MG63 (cell line): ENCODE measurements at regions not wholly inside any gene's neighbourhood (a gene's known extent, or its start where the extent isn't known, plus 50 kb on each side); places are given as distances from the start of the nearest gene placed in this dataset.
"Not testable (repeated sequence)": the region's sequence is repeated elsewhere in the genome, so short reads cannot be mapped to it uniquely, and the experiment has no call there.

Experiments
- DNase-seq: peaks from one replicate; pipeline ENCODE4 v3.0.0-alpha.2; 2020
- H3K27me3 ChIP-seq: fragments of 250-450 bp; sonication (Bioruptor Pico); 2 replicates; pipeline ENCODE4 v1.5.1; 2020; ENCODE audit warnings: mild to moderate bottlenecking, moderate library complexity
- H3K36me3 ChIP-seq: fragments of 250-450 bp; sonication (Bioruptor Pico); 2 replicates; pipeline ENCODE4 v1.5.1; 2020; ENCODE audit warnings: mild to moderate bottlenecking, moderate library complexity
- H3K4me3 ChIP-seq: fragments of 250-450 bp; sonication (Bioruptor Pico); 2 replicates; pipeline ENCODE4 v1.5.1; 2020; ENCODE audit warnings: mild to moderate bottlenecking, moderate library complexity
- H3K9me3 ChIP-seq: fragments of 250-450 bp; sonication (Bioruptor Pico); 2 replicates; pipeline ENCODE4 v1.5.1; 2020; ENCODE audit warnings: mild to moderate bottlenecking, moderate library complexity

- Histone ChIP-seq H3K9me3 (no peaks in the 10 kb centered on the region), H3K27me3 (no peaks in the 10 kb centered on the region), H3K4me3 (no peak overlapping the region), H3K36me3 (no peaks in the 10 kb centered on the region)
- no peak for DNase-seq
Observed at GRCh38 chr1:105083611-105084010, 1333.9 kb downstream of the AMY1C start.

GRCh38 chr1:105087506-105087905 lies 1337.8 kb downstream of the AMY1C start:
- DNase-seq, result peak; percentile 32
- Histone ChIP-seq H3K27me3 (no peaks in the 10 kb centered on the region), H3K4me3 (no peak overlapping the region), H3K36me3 (no peaks in the 10 kb centered on the region), H3K9me3 (no peaks in the 10 kb centered on the region)

- Histone ChIP-seq H3K9me3 (no peaks in the 10 kb centered on the region), H3K4me3 (no peak overlapping the region), H3K27me3 (no peaks in the 10 kb centered on the region), H3K36me3 (no peaks in the 10 kb centered on the region)
- DNase-seq, result no peak
Observed at GRCh38 chr1:105088166-105088565, 1338.5 kb downstream of the AMY1C start.

GRCh38 chr1:105093893-105094292 lies 1344.2 kb downstream of the AMY1C start:
- H3K36me3 ChIP-seq, DNase-seq, H3K4me3 ChIP-seq, H3K9me3 ChIP-seq, H3K27me3 ChIP-seq: not testable (repeated sequence)

GRCh38 chr1:105100102-105100501 lies 1350.4 kb downstream of the AMY1C start:
- no peak for DNase-seq
- Histone ChIP-seq H3K36me3 (no peaks in the 10 kb centered on the region), H3K9me3 (no peaks in the 10 kb centered on the region), H3K4me3 (no peak overlapping the region), H3K27me3 (no peaks in the 10 kb centered on the region)

- Histone ChIP-seq H3K9me3 (no peaks in the 10 kb centered on the region), H3K27me3 (no peaks in the 10 kb centered on the region), H3K4me3 (no peak overlapping the region), H3K36me3 (no peaks in the 10 kb centered on the region)
- no peak for DNase-seq
Observed at GRCh38 chr1:105101261-105101660, 1351.6 kb downstream of the AMY1C start.

- DNase-seq, result no peak
- no peaks in the 10 kb centered on the region for H3K36me3 ChIP-seq
- no peaks in the 10 kb centered on the region for H3K9me3 ChIP-seq
- no peak overlapping the region for H3K4me3 ChIP-seq
- no peaks in the 10 kb centered on the region for H3K27me3 ChIP-seq
Observed at GRCh38 chr1:105102371-105102770, 1352.7 kb downstream of the AMY1C start.

- H3K36me3 ChIP-seq, result no peaks in the 10 kb centered on the region
- H3K4me3 ChIP-seq, result no peak overlapping the region
- no peaks in the 10 kb centered on the region for H3K9me3 ChIP-seq
- no peaks in the 10 kb centered on the region for H3K27me3 ChIP-seq
- DNase-seq, result no peak
Observed at GRCh38 chr1:105122041-105122440, 1372.3 kb downstream of the AMY1C start.

- no peaks in the 10 kb centered on the region for H3K36me3 ChIP-seq
- no peaks in the 10 kb centered on the region; the same call in 1 of the 2 replicates for H3K27me3 ChIP-seq
- peak; percentile 8 for DNase-seq
- no peaks in the 10 kb centered on the region for H3K9me3 ChIP-seq
- H3K4me3 ChIP-seq, result no peak overlapping the region
Observed at GRCh38 chr1:105137543-105138457, 1388.1 kb downstream of the AMY1C start.

- H3K36me3 ChIP-seq, result no peaks in the 10 kb centered on the region
- H3K9me3 ChIP-seq, result no peaks in the 10 kb centered on the region
- no peak overlapping the region for H3K4me3 ChIP-seq
- DNase-seq, result no peak
- no peaks in the 10 kb centered on the region; the same call in 1 of the 2 replicates for H3K27me3 ChIP-seq
Observed at GRCh38 chr1:105138458-105138893, 1388.8 kb downstream of the AMY1C start.

GRCh38 chr1:105172788-105173187 lies 1423.1 kb downstream of the AMY1C start:
- no peaks in the 10 kb centered on the region for H3K9me3 ChIP-seq
- H3K4me3 ChIP-seq, result no peak overlapping the region
- H3K27me3 ChIP-seq, result no peaks in the 10 kb centered on the region
- no peaks in the 10 kb centered on the region for H3K36me3 ChIP-seq
- no peak for DNase-seq

GRCh38 chr1:105180789-105181188 lies 1431.1 kb downstream of the AMY1C start:
- Histone ChIP-seq H3K4me3 (no peak overlapping the region), H3K27me3 (no peaks in the 10 kb centered on the region), H3K36me3 (no peaks in the 10 kb centered on the region), H3K9me3 (no peaks in the 10 kb centered on the region)
- no peak for DNase-seq

- Histone ChIP-seq H3K9me3 (no peaks in the 10 kb centered on the region), H3K4me3 (no peak overlapping the region), H3K36me3 (no peaks in the 10 kb centered on the region), H3K27me3 (no peaks in the 10 kb centered on the region)
- no peak for DNase-seq
Observed at GRCh38 chr1:105204836-105205371, 1455.2 kb downstream of the AMY1C start.

- Histone ChIP-seq H3K36me3 (no peaks in the 10 kb centered on the region), H3K27me3 (no peaks in the 10 kb centered on the region)
- DNase-seq, result no peak
Observed at GRCh38 chr1:105208581-105208980, 1458.9 kb downstream of the AMY1C start.

GRCh38 chr1:105210747-105211146 lies 1461.0 kb downstream of the AMY1C start:
- no peak for DNase-seq
- no peak overlapping the region for H3K4me3 ChIP-seq
- H3K36me3 ChIP-seq, result no peaks in the 10 kb centered on the region
- no peaks in the 10 kb centered on the region for H3K27me3 ChIP-seq
- H3K9me3 ChIP-seq, result no peaks in the 10 kb centered on the region

More at GRCh38 chr1:105208581-105208980, 1458.9 kb downstream of the AMY1C start:
- no peak overlapping the region for H3K4me3 ChIP-seq
- H3K9me3 ChIP-seq, result no peaks in the 10 kb centered on the region

GRCh38 chr1:105231378-105231777 lies 1481.7 kb downstream of the AMY1C start:
- Histone ChIP-seq H3K4me3 (no peak overlapping the region), H3K36me3 (no peaks in the 10 kb centered on the region), H3K27me3 (no peaks in the 10 kb centered on the region), H3K9me3 (no peaks in the 10 kb centered on the region)
- DNase-seq, result no peak

GRCh38 chr1:105243411-105243810 lies 1493.7 kb downstream of the AMY1C start:
- DNase-seq, result no peak
- Histone ChIP-seq H3K9me3 (no peaks in the 10 kb centered on the region), H3K27me3 (no peaks in the 10 kb centered on the region), H3K4me3 (no peak overlapping the region), H3K36me3 (no peaks in the 10 kb centered on the region)

GRCh38 chr1:105243969-105244368 lies 1494.3 kb downstream of the AMY1C start:
- DNase-seq, result no peak
- Histone ChIP-seq H3K4me3 (no peak overlapping the region), H3K9me3 (no peaks in the 10 kb centered on the region)

More at GRCh38 chr1:105243969-105244368, 1494.3 kb downstream of the AMY1C start:
- Histone ChIP-seq H3K27me3 (no peaks in the 10 kb centered on the region), H3K36me3 (no peaks in the 10 kb centered on the region)
